HepG2 (cell line): ENCODE measurements at regions not wholly inside any gene's neighbourhood (a gene's known extent, or its start where the extent isn't known, plus 50 kb on each side); places are given as distances from the start of the nearest gene placed in this dataset.

ENCODE experiments used
- ATAC-seq: fragments of 200-7000 bp; cut with Tn5 transposase; 3 replicates; pipeline ENCODE4 v1.9.1; 2020; ENCODE audit warnings: mild to moderate bottlenecking, moderate library complexity
- BruUV-seq: library from RNA; stranded (reverse); fragments of 400-500 nt; replicated peaks from 2 replicates; lab custom pipeline; 2021; lab: Mats Ljungman, UMichigan
- CTCF ChIA-PET: fragments of 300-600 bp; formaldehyde crosslinking; extraction: SDS; loops from one replicate; lab custom pipeline; 2021; ENCODE audit warnings: low total read pairs, inconsistent platforms, low intra/inter-chr PET ratio; lab: Yijun Ruan, JAX
- POLR2A ChIA-PET: fragments of 350-600 bp; sonication (Branson Sonifier 250); formaldehyde crosslinking; loops from one replicate; lab custom pipeline; 2020; ENCODE audit warnings: antibody characterized with exemption, inconsistent platforms; lab: Yijun Ruan, JAX
- DNase-seq: peaks from one replicate; pipeline ENCODE4 v3.0.0-alpha.2; 2015; ENCODE audit warnings: low spot score
- FAIRE-seq: peaks from 3 replicates; lab custom pipeline; 2011; peaks lifted over from hg19 to GRCh38; lab: Jason Lieb, UNC
- H2AFZ ChIP-seq: one replicate; pipeline ENCODE4 v1.6.1; 2011; ENCODE audit warnings: low read length, inconsistent platforms
- H3K27ac ChIP-seq: fragments of 300-600 bp; 3 replicates; pipeline ENCODE4 v1.8.0; 2011; ENCODE audit warnings: mixed run types, mild to moderate bottlenecking, mixed read lengths, low read length, inconsistent platforms; ENCODE audit not compliant: insufficient read depth; ENCODE audit errors: extremely low read length
- H3K27me3 ChIP-seq, 2 experiments: fragments of 200-600 bp in 1 of 2; 2 replicates in 1 of 2; 3 replicates in 1 of 2; pipeline versions ENCODE4 v1.6.0 to v1.8.0; 2011; ENCODE audit warnings: low read length in 2 of 2, mild to moderate bottlenecking in 2 of 2, moderate library complexity in 2 of 2, inconsistent platforms in 1 of 2; ENCODE audit not compliant: insufficient read depth in 2 of 2, control insufficient read depth in 1 of 2
- H3K36me3 ChIP-seq, 2 experiments: fragments of 200-600 bp in 1 of 2; replicated peaks in 1 of 2; 2 replicates in 1 of 2; 3 replicates in 1 of 2; pipeline versions ENCODE4 v1.5.1 to v1.8.0; 2011; ENCODE audit warnings: low read length in 2 of 2, inconsistent platforms in 1 of 2; ENCODE audit not compliant: insufficient read depth in 2 of 2, control insufficient read depth in 1 of 2
- H3K4me1 ChIP-seq: 2 replicates; pipeline ENCODE4 v1.5.1; 2012; ENCODE audit warnings: low read length, inconsistent platforms; ENCODE audit not compliant: insufficient read depth
- H3K4me2 ChIP-seq: 2 replicates; pipeline ENCODE4 v1.6.0; 2011; ENCODE audit warnings: low read depth, low read length, inconsistent platforms
- H3K4me3 ChIP-seq, 3 experiments: fragments of 200-600 bp in 1 of 3; sonication (generic), shearing (Covaris generic) in 1 of 3; replicated peaks in 1 of 3; 2 replicates each; pipeline ENCODE4 v1.5.1; 2011 to 2016; ENCODE audit warnings: low read length in 3 of 3, inconsistent platforms in 2 of 3, low read depth in 2 of 3, mild to moderate bottlenecking in 2 of 3, control low read depth in 1 of 3, mixed read lengths in 1 of 3; ENCODE audit not compliant: insufficient read depth in 1 of 3
- H3K79me2 ChIP-seq: one replicate; pipeline ENCODE4 v1.6.1; 2011; ENCODE audit warnings: low read length, inconsistent platforms; ENCODE audit not compliant: insufficient read depth
- H3K9ac ChIP-seq: 2 replicates; pipeline ENCODE4 v1.6.0; 2011; ENCODE audit warnings: mild to moderate bottlenecking, low read depth, low read length, inconsistent platforms; ENCODE audit not compliant: insufficient read depth
- H3K9me3 ChIP-seq: 2 replicates; pipeline ENCODE4 v1.5.1; 2012; ENCODE audit warnings: mild to moderate bottlenecking, low read length
- H4K20me1 ChIP-seq: 2 replicates; pipeline ENCODE4 v1.6.0; 2011; ENCODE audit warnings: inconsistent platforms, mild to moderate bottlenecking, low read length, moderate library complexity; ENCODE audit not compliant: insufficient read depth
- ARNT2 ChIP-seq: sonication (generic); formaldehyde crosslinking; IDR thresholded peaks from 2 replicates; pipeline ENCODE4 v1.8.0; 2022; ENCODE audit warnings: mild to moderate bottlenecking, low read depth, missing genetic modification reagents, moderate library complexity
- HHEX ChIP-seq: IDR thresholded peaks from 2 replicates; pipeline ENCODE4 v1.6.1; 2016; ENCODE audit warnings: control low read depth
- KDM5B ChIP-seq: sonication (generic); formaldehyde crosslinking; IDR thresholded peaks from 2 replicates; pipeline ENCODE4 v1.4.0; 2020; ENCODE audit warnings: missing genetic modification reagents, mild to moderate bottlenecking, borderline replicate concordance
- POLR2A ChIP-seq, 2 experiments: IDR thresholded peaks; 2 replicates each; pipeline ENCODE4 v1.6.1; 2011; ENCODE audit warnings: low read depth in 2 of 2, low read length in 2 of 2, mild to moderate bottlenecking in 1 of 2, moderate library complexity in 1 of 2; ENCODE audit not compliant: insufficient read depth in 1 of 2
- RBFOX2 ChIP-seq: fragments of 200-400 bp; formaldehyde crosslinking; IDR thresholded peaks from 2 replicates; pipeline ENCODE4 v1.6.1; 2017; ENCODE audit warnings: low read depth, mild to moderate bottlenecking, low read length
- RFX1 ChIP-seq: fragments of 450-650 bp; IDR thresholded peaks from 2 replicates; pipeline ENCODE4 v1.6.1; 2017
- SNRNP70 ChIP-seq: fragments of 200-400 bp; formaldehyde crosslinking; IDR thresholded peaks from 2 replicates; pipeline ENCODE4 v1.6.1; 2017; ENCODE audit warnings: mild to moderate bottlenecking, low read depth, low read length, moderate library complexity
- SOX13 ChIP-seq, 3 experiments: fragments of 450-650 bp in 1 of 3; sonication (generic) in 1 of 3; formaldehyde crosslinking in 1 of 3; IDR thresholded peaks in 2 of 3; conservative IDR thresholded peaks in 1 of 3; 2 replicates each; pipeline versions ENCODE4 v1.5.0 to v1.6.1; 2016 to 2020; ENCODE audit warnings: antibody characterized with exemption in 1 of 3, mild to moderate bottlenecking in 1 of 3, missing compliant biosample characterization in 1 of 3, missing genetic modification reagents in 1 of 3, moderate library complexity in 1 of 3
- YEATS2 ChIP-seq: sonication (generic); formaldehyde crosslinking; IDR thresholded peaks from 2 replicates; pipeline ENCODE4 v1.4.0; 2020; ENCODE audit warnings: missing genetic modification reagents, borderline replicate concordance
- ZFP36 ChIP-seq: fragments of 150-350 bp; IDR thresholded peaks from 2 replicates; pipeline ENCODE4 v1.6.1; 2018; ENCODE audit warnings: borderline replicate concordance, low read length, low read depth; ENCODE audit not compliant: partially characterized antibody
- ZNF12 ChIP-seq: sonication (generic); formaldehyde crosslinking; IDR thresholded peaks from 2 replicates; pipeline ENCODE4 v1.5.0; 2020; ENCODE audit warnings: missing genetic modification reagents
- ZNF253 ChIP-seq: sonication (generic); formaldehyde crosslinking; IDR thresholded peaks from 2 replicates; pipeline ENCODE4 v1.8.0; 2022; ENCODE audit warnings: mild to moderate bottlenecking, missing genetic modification reagents, borderline replicate concordance
- ZNF354B ChIP-seq: sonication (generic); formaldehyde crosslinking; IDR thresholded peaks from 2 replicates; pipeline ENCODE4 v1.8.0; 2022; ENCODE audit warnings: mild to moderate bottlenecking, missing genetic modification reagents
- ZNF564 ChIP-seq: sonication (generic); formaldehyde crosslinking; IDR thresholded peaks from 2 replicates; pipeline ENCODE4 v1.8.1; 2023; ENCODE audit warnings: mild to moderate bottlenecking, missing genetic modification reagents
- ZNF616 ChIP-seq: sonication (generic); formaldehyde crosslinking; IDR thresholded peaks from 2 replicates; pipeline ENCODE4 v1.5.0; 2020; ENCODE audit warnings: low read depth, mild to moderate bottlenecking, missing genetic modification reagents
- WGBS: methylation state at CpG from one replicate; pipeline ENCODE4 v1.1.6; 2017; ENCODE audit warnings: low lambda C conversion rate; 5-methylcytosine and 5-hydroxymethylcytosine counted together
- in situ Hi-C: cut with HindIII; loops from 2 replicates; pipeline ENCODE4 v1.10.0; 2017; ENCODE audit warnings: low pct_unique_long_range_greater_than_20kb; ENCODE audit not compliant: extremely low pct_ligation_motif_present
- intact Hi-C: fragments of 100-400 bp; cut with micrococcal nuclease; formaldehyde crosslinking; loops from one replicate; pipeline ENCODE4 v1.10.0; 2022; ENCODE audit not compliant: unreplicated experiment
- TF ChIP-seq, protein P1 (sequence below): sonication (generic); formaldehyde crosslinking; IDR thresholded peaks from 2 replicates; pipeline ENCODE4 v1.5.1; 2020; ENCODE audit warnings: mild to moderate bottlenecking, missing genetic modification reagents, moderate library complexity
- TF ChIP-seq, protein P2 (sequence below): sonication (generic); formaldehyde crosslinking; IDR thresholded peaks from 2 replicates; pipeline ENCODE4 v1.4.0; 2020; ENCODE audit warnings: low read depth, mild to moderate bottlenecking, missing genetic modification reagents

DNA sequence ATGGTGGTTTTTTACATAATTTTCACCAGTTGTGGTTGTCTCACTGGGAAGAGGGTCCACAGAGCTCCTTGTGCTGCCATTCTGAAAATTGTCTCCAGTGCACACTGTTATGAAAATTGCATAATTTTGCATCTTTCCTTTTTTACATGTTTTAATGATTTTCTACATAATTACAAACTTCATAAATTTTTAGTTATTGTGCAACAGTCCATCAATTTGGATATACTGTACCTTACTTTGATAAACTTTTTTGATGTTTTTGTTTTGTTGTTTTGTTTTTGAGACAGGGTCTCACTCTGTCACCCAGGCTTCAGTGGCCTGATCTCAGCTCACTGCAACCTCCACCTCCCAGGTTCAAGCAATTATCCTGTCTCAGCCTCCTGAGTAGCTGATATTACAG is 70.6 kb upstream of the AUTS2 start:
- intact Hi-C loops, result no loop called here
- ATAC-seq (no peak), DNase-seq (no peak), FAIRE-seq (no peak)
- no TSS peak for BruUV-seq
- ChIA-PET POLR2A (no interaction called here), CTCF (no interaction called here)
- Histone ChIP-seq H3K27me3 (no peaks in the 10 kb centered on the region), H3K4me2 (no peak overlapping the region), H3K36me3 (no peaks in the 10 kb centered on the region), H2AFZ (no peak overlapping the region), H3K27ac (no peak overlapping the region), H3K79me2 (no peaks in the 10 kb centered on the region), H3K4me1 (no peaks in the 10 kb centered on the region), H4K20me1 (no peaks in the 10 kb centered on the region), H3K9ac (no peak overlapping the region), H3K9me3 (no peaks in the 10 kb centered on the region), H3K4me3 (no peak overlapping the region)
- in situ Hi-C loops, result no loop called here
- TF ChIP-seq YEATS2 (CRISPR knock-in tag), result no peak
- no peak for TF ChIP-seq RBFOX2
- no peak for TF ChIP-seq SOX13 (IDR thresholded peaks at IDR 0.05)
- TF ChIP-seq SOX13 (CRISPR knock-in tag; conservative IDR thresholded peaks at IDR 0.05 in 1 of 2, IDR thresholded peaks at IDR 0.05 in 1 of 2), result no peak
- TF ChIP-seq ZFP36, result no peak
- no peak for TF ChIP-seq ARNT2 (CRISPR knock-in tag)
- no peak for TF ChIP-seq ZNF616 (CRISPR knock-in tag)
- no peak for TF ChIP-seq ZNF253 (CRISPR knock-in tag)
- no peak for TF ChIP-seq SNRNP70
- no peak for TF ChIP-seq POLR2A (IDR thresholded peaks at IDR 0.05; ENCODE audit: insufficient read depth in 1 of 2, low read depth in 2 of 2, low read length in 2 of 2)
- TF ChIP-seq ZNF12 (CRISPR knock-in tag), result no peak
- TF ChIP-seq KDM5B, result no peak

DNA sequence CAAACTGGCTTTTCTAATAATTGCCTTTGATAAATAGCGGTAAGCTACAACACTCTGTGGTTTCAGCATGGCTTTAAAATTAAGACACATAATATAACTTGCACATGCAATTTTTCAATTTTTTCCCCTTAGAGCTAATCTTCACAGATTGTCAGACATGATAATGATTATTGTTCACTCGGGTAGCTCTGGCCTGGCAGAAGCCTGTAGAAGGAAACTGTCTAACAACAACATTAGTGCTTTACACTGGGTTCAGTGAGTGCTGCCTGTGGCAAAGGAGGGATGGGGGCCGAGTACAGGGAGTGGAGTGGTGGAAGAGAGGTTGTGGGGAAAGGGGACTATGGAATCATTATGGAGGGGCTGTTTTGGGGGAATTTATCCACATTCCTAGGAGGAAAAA is 67.2 kb upstream of the AUTS2 start:
- 12% methylated on average over 3 of the region's 3 CpGs for WGBS
- no peaks in the 10 kb centered on the region; a peak in 1 of 5 replicates for H3K27me3 ChIP-seq
- no peak overlapping the region for H3K27ac ChIP-seq
- DNase-seq (no peak), ATAC-seq (no peak), FAIRE-seq (no peak)
- no peaks in the 10 kb centered on the region for H3K9me3 ChIP-seq
- no peak overlapping the region for H3K9ac ChIP-seq
- H4K20me1 ChIP-seq, result no peaks in the 10 kb centered on the region
- H3K4me2 ChIP-seq, result no peak overlapping the region
- ChIA-PET POLR2A (no interaction called here), CTCF (no interaction called here)
- no peaks in the 10 kb centered on the region for H3K4me1 ChIP-seq
- no peak overlapping the region for H2AFZ ChIP-seq
- H3K36me3 ChIP-seq, result no peaks in the 10 kb centered on the region
- no TSS peak for BruUV-seq
- H3K4me3 ChIP-seq, result no peak overlapping the region
- intact Hi-C loops, result no loop called here
- in situ Hi-C loops, result no loop called here
- H3K79me2 ChIP-seq, result no peaks in the 10 kb centered on the region
- TF ChIP-seq, protein P1, sequence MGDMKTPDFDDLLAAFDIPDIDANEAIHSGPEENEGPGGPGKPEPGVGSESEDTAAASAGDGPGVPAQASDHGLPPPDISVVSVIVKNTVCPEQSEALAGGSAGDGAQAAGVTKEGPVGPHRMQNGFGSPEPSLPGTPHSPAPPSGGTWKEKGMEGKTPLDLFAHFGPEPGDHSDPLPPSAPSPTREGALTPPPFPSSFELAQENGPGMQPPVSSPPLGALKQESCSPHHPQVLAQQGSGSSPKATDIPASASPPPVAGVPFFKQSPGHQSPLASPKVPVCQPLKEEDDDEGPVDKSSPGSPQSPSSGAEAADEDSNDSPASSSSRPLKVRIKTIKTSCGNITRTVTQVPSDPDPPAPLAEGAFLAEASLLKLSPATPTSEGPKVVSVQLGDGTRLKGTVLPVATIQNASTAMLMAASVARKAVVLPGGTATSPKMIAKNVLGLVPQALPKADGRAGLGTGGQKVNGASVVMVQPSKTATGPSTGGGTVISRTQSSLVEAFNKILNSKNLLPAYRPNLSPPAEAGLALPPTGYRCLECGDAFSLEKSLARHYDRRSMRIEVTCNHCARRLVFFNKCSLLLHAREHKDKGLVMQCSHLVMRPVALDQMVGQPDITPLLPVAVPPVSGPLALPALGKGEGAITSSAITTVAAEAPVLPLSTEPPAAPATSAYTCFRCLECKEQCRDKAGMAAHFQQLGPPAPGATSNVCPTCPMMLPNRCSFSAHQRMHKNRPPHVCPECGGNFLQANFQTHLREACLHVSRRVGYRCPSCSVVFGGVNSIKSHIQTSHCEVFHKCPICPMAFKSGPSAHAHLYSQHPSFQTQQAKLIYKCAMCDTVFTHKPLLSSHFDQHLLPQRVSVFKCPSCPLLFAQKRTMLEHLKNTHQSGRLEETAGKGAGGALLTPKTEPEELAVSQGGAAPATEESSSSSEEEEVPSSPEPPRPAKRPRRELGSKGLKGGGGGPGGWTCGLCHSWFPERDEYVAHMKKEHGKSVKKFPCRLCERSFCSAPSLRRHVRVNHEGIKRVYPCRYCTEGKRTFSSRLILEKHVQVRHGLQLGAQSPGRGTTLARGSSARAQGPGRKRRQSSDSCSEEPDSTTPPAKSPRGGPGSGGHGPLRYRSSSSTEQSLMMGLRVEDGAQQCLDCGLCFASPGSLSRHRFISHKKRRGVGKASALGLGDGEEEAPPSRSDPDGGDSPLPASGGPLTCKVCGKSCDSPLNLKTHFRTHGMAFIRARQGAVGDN (CRISPR knock-in tag), result no peak
- TF ChIP-seq, protein P2, sequence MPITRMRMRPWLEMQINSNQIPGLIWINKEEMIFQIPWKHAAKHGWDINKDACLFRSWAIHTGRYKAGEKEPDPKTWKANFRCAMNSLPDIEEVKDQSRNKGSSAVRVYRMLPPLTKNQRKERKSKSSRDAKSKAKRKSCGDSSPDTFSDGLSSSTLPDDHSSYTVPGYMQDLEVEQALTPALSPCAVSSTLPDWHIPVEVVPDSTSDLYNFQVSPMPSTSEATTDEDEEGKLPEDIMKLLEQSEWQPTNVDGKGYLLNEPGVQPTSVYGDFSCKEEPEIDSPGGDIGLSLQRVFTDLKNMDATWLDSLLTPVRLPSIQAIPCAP (CRISPR knock-in tag), result no peak
- TF ChIP-seq ZNF564 (CRISPR knock-in tag) (no peak), RFX1 (no peak), ZNF354B (no peak), HHEX (CRISPR knock-in tag) (no peak)
